ENCODE measurements at regions not wholly inside any gene's neighbourhood (a gene's known extent, or its start where the extent isn't known, plus 50 kb on each side); places are given as distances from the start of the nearest gene placed in this dataset.

GRCh38 chr3:29183346-29184087 lies 97.4 kb upstream of the RBMS3 start:
- TF ChIP-seq CTCF (IDR thresholded peaks at IDR 0.05; ENCODE audit: low read depth, low read length, poor library complexity, severe bottlenecking) (no peak), EZH2phosphoT487 (IDR thresholded peaks at IDR 0.05; ENCODE audit: borderline replicate concordance, low read length) (no peak)

All from DOHH2 (cell line).